PC-9 (cell line): ENCODE measurements at regions not wholly inside any gene's neighbourhood (a gene's known extent, or its start where the extent isn't known, plus 50 kb on each side); places are given as distances from the start of the nearest gene placed in this dataset.

Source experiments
- EZH2 ChIP-seq: fragments of 200-600 bp; sonication (generic); IDR thresholded peaks from 2 replicates; pipeline ENCODE4 v1.8.0; 2017; ENCODE audit warnings: antibody characterized with exemption, low read depth
- TF ChIP-seq, protein P1 (sequence below): fragments of 200-600 bp; sonication (generic); conservative IDR thresholded peaks from 2 replicates; pipeline ENCODE4 v1.6.1; 2017; ENCODE audit warnings: mixed run types, antibody characterized with exemption, mild to moderate bottlenecking, moderate library complexity

DNA sequence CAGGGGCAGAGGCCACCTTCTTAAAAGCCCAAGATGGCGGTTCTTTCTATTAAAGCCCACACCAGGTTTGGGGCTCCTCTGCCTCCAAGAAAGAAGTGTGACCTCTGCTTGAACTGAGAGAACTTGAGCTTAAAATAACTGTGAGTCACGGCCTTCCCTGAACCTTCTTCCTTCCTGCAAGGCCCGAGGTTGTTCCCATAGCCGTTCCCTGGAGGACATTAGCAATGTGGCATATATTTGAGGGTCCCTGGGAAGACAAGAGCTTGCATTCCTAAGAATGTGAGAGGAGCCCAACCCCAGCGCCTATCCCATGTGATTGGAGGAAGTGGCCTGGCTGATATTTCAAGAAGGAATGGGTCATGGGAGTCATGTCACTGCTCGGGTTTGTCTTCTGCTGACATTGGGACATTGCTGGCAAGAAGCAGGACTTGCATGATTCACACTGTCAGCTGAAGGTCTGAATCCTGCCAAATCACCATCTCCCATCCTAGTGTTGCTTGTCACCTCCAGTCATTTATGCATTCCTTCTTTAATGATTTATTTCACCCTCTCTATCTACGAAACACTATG lies 168.1 kb downstream of the TRIB2 start:
- TF ChIP-seq, protein P1, sequence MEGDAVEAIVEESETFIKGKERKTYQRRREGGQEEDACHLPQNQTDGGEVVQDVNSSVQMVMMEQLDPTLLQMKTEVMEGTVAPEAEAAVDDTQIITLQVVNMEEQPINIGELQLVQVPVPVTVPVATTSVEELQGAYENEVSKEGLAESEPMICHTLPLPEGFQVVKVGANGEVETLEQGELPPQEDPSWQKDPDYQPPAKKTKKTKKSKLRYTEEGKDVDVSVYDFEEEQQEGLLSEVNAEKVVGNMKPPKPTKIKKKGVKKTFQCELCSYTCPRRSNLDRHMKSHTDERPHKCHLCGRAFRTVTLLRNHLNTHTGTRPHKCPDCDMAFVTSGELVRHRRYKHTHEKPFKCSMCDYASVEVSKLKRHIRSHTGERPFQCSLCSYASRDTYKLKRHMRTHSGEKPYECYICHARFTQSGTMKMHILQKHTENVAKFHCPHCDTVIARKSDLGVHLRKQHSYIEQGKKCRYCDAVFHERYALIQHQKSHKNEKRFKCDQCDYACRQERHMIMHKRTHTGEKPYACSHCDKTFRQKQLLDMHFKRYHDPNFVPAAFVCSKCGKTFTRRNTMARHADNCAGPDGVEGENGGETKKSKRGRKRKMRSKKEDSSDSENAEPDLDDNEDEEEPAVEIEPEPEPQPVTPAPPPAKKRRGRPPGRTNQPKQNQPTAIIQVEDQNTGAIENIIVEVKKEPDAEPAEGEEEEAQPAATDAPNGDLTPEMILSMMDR = no peak
- no peak for TF ChIP-seq EZH2
